Karpas-422 (cell line): ENCODE measurements at regions not wholly inside any gene's neighbourhood (a gene's known extent, or its start where the extent isn't known, plus 50 kb on each side); places are given as distances from the start of the nearest gene placed in this dataset.

ENCODE experiments used
- DNase-seq: peaks from one replicate; pipeline ENCODE4 v3.0.0-alpha.2; 2015
- H2AFZ ChIP-seq: fragments of 200-600 bp; sonication (generic); 2 replicates; pipeline ENCODE4 v1.6.1; 2014; ENCODE audit warnings: antibody characterized with exemption, low read length, mixed read lengths
- H3K27ac ChIP-seq: fragments of 200-600 bp; sonication (generic); 2 replicates; pipeline ENCODE4 v1.5.1; 2014; ENCODE audit warnings: mild to moderate bottlenecking, low read length, moderate library complexity
- H3K27me3 ChIP-seq: fragments of 200-600 bp; sonication (generic); 2 replicates; pipeline ENCODE4 v1.6.1; 2014; ENCODE audit warnings: low read length, mixed read lengths
- H3K36me3 ChIP-seq: fragments of 200-600 bp; sonication (generic); 2 replicates; pipeline ENCODE4 v1.6.1; 2014; ENCODE audit warnings: low read length, mixed read lengths; ENCODE audit not compliant: insufficient read depth
- H3K4me1 ChIP-seq: fragments of 200-600 bp; sonication (generic); 2 replicates; pipeline ENCODE4 v1.6.1; 2014; ENCODE audit warnings: mild to moderate bottlenecking, low read length, mixed read lengths
- H3K4me2 ChIP-seq: fragments of 200-600 bp; sonication (generic); 2 replicates; pipeline ENCODE4 v1.6.1; 2014; ENCODE audit warnings: low read length, low read depth, mild to moderate bottlenecking; ENCODE audit not compliant: poor library complexity, severe bottlenecking
- H3K4me3 ChIP-seq: fragments of 200-600 bp; sonication (generic); 2 replicates; pipeline ENCODE4 v1.5.1; 2014; ENCODE audit warnings: mild to moderate bottlenecking, antibody characterized with exemption, low read length, mixed read lengths
- H3K79me2 ChIP-seq: fragments of 200-600 bp; sonication (generic); 2 replicates; pipeline ENCODE4 v1.6.1; 2014; ENCODE audit warnings: mild to moderate bottlenecking, low read length, mixed read lengths
- H3K9ac ChIP-seq: fragments of 200-600 bp; sonication (generic); 2 replicates; pipeline ENCODE4 v1.6.0; 2014; ENCODE audit warnings: low read length
- H3K9me2 ChIP-seq: fragments of 200-600 bp; sonication (generic), shearing (Covaris generic); replicated peaks from 2 replicates; pipeline ENCODE4 v1.6.0; 2014; ENCODE audit warnings: mild to moderate bottlenecking, low read length, moderate library complexity; ENCODE audit not compliant: insufficient read depth
- H3K9me3 ChIP-seq: fragments of 300-700, 200-600 bp; sonication (generic); 2 replicates; pipeline ENCODE4 v1.6.1; 2014; ENCODE audit warnings: low read length, mixed read lengths
- H4K20me1 ChIP-seq: fragments of 200-600 bp; sonication (generic); 2 replicates; pipeline ENCODE4 v1.6.1; 2014; ENCODE audit warnings: mild to moderate bottlenecking, antibody characterized with exemption, low read length, low read depth; ENCODE audit not compliant: insufficient read depth

- no peaks in the 10 kb centered on the region for H3K36me3 ChIP-seq
- no peaks in the 10 kb centered on the region for H3K27me3 ChIP-seq
- H3K79me2 ChIP-seq: no peaks in the 10 kb centered on the region
- H3K4me2 ChIP-seq: no peak overlapping the region
- no peaks in the 10 kb centered on the region for H3K9me2 ChIP-seq
- H3K27ac ChIP-seq: no peak overlapping the region
- no peak overlapping the region for H2AFZ ChIP-seq
- H3K9ac ChIP-seq: no peak overlapping the region
- H3K9me3 ChIP-seq: no peaks in the 10 kb centered on the region
- H4K20me1 ChIP-seq: no peaks in the 10 kb centered on the region
- no peak overlapping the region for H3K4me3 ChIP-seq
- H3K4me1 ChIP-seq: no peaks in the 10 kb centered on the region
- DNase-seq: no peak
Measured at GRCh38 chr11:116145187-116145865, 627.5 kb downstream of the BUD13 start.

- Histone ChIP-seq H2AFZ (no peak overlapping the region), H3K36me3 (no peaks in the 10 kb centered on the region), H3K79me2 (no peaks in the 10 kb centered on the region), H3K27ac (no peak overlapping the region), H3K9me2 (no peaks in the 10 kb centered on the region), H3K4me3 (no peak overlapping the region), H3K9ac (no peak overlapping the region), H3K9me3 (no peaks in the 10 kb centered on the region), H3K4me2 (no peak overlapping the region), H4K20me1 (no peaks in the 10 kb centered on the region), H3K4me1 (no peaks in the 10 kb centered on the region), H3K27me3 (no peaks in the 10 kb centered on the region)
- DNase-seq: no peak
Measured at GRCh38 chr11:116144387-116144958, 628.3 kb downstream of the BUD13 start.

- no peaks in the 10 kb centered on the region for H3K4me1 ChIP-seq
- H3K4me3 ChIP-seq: no peak overlapping the region
- H3K27ac ChIP-seq: no peak overlapping the region
- no peak overlapping the region for H3K9ac ChIP-seq
- no peaks in the 10 kb centered on the region for H3K36me3 ChIP-seq
- no peak for DNase-seq
- no peaks in the 10 kb centered on the region for H3K27me3 ChIP-seq
- no peaks in the 10 kb centered on the region for H4K20me1 ChIP-seq
- no peaks in the 10 kb centered on the region for H3K9me2 ChIP-seq
- H2AFZ ChIP-seq: no peak overlapping the region
- H3K9me3 ChIP-seq: no peaks in the 10 kb centered on the region
- no peak overlapping the region for H3K4me2 ChIP-seq
- H3K79me2 ChIP-seq: no peaks in the 10 kb centered on the region
Measured at GRCh38 chr11:116138280-116138679, 634.1 kb upstream of the CADM1 start.

- Histone ChIP-seq H4K20me1 (no peaks in the 10 kb centered on the region), H3K9me3 (no peaks in the 10 kb centered on the region), H3K36me3 (no peaks in the 10 kb centered on the region), H2AFZ (no peak overlapping the region), H3K27ac (no peak overlapping the region), H3K4me2 (no peak overlapping the region), H3K27me3 (no peaks in the 10 kb centered on the region), H3K79me2 (no peaks in the 10 kb centered on the region), H3K9me2 (no peaks in the 10 kb centered on the region), H3K4me3 (no peak overlapping the region), H3K9ac (no peak overlapping the region), H3K4me1 (no peaks in the 10 kb centered on the region)
- no peak for DNase-seq
Measured at GRCh38 chr11:116137753-116138152, 633.5 kb upstream of the CADM1 start.

GRCh38 chr11:116136987-116137674 lies 632.9 kb upstream of the CADM1 start:
- Histone ChIP-seq H3K27ac (no peak overlapping the region), H3K9ac (no peak overlapping the region), H3K9me3 (no peaks in the 10 kb centered on the region), H3K4me2 (no peak overlapping the region), H3K79me2 (no peaks in the 10 kb centered on the region), H3K9me2 (no peaks in the 10 kb centered on the region), H3K4me1 (no peaks in the 10 kb centered on the region), H3K36me3 (no peaks in the 10 kb centered on the region), H3K27me3 (no peaks in the 10 kb centered on the region), H4K20me1 (no peaks in the 10 kb centered on the region), H3K4me3 (no peak overlapping the region), H2AFZ (no peak overlapping the region)
- DNase-seq: no peak

- H3K9me3 ChIP-seq: no peaks in the 10 kb centered on the region
- no peaks in the 10 kb centered on the region for H3K9me2 ChIP-seq
- H3K27ac ChIP-seq: no peak overlapping the region
- no peak overlapping the region for H2AFZ ChIP-seq
- H3K36me3 ChIP-seq: no peaks in the 10 kb centered on the region
- H3K4me3 ChIP-seq: no peak overlapping the region
- H3K4me2 ChIP-seq: no peak overlapping the region
- DNase-seq: no peak
- no peaks in the 10 kb centered on the region for H3K4me1 ChIP-seq
- no peaks in the 10 kb centered on the region for H3K79me2 ChIP-seq
- H3K9ac ChIP-seq: no peak overlapping the region
- H3K27me3 ChIP-seq: no peaks in the 10 kb centered on the region
- H4K20me1 ChIP-seq: no peaks in the 10 kb centered on the region
Measured at GRCh38 chr11:116135891-116136290, 631.7 kb upstream of the CADM1 start.

- Histone ChIP-seq H3K4me3 (no peak overlapping the region), H3K27me3 (no peaks in the 10 kb centered on the region), H3K4me1 (no peaks in the 10 kb centered on the region), H3K9me3 (no peaks in the 10 kb centered on the region), H3K79me2 (no peaks in the 10 kb centered on the region), H3K4me2 (no peak overlapping the region), H3K27ac (no peak overlapping the region), H4K20me1 (no peaks in the 10 kb centered on the region), H3K9me2 (no peaks in the 10 kb centered on the region), H2AFZ (no peak overlapping the region), H3K9ac (no peak overlapping the region), H3K36me3 (no peaks in the 10 kb centered on the region)
- no peak for DNase-seq
Measured at GRCh38 chr11:116134450-116134849, 630.2 kb upstream of the CADM1 start.

- H4K20me1 ChIP-seq: no peaks in the 10 kb centered on the region
- no peaks in the 10 kb centered on the region for H3K4me1 ChIP-seq
- no peaks in the 10 kb centered on the region for H3K27me3 ChIP-seq
- no peak overlapping the region for H3K4me2 ChIP-seq
- no peak for DNase-seq
- no peak overlapping the region for H3K27ac ChIP-seq
- no peaks in the 10 kb centered on the region for H3K79me2 ChIP-seq
- no peaks in the 10 kb centered on the region for H3K9me3 ChIP-seq
- no peaks in the 10 kb centered on the region for H3K9me2 ChIP-seq
- no peaks in the 10 kb centered on the region for H3K36me3 ChIP-seq
- no peak overlapping the region for H3K4me3 ChIP-seq
- H3K9ac ChIP-seq: no peak overlapping the region
- no peak overlapping the region for H2AFZ ChIP-seq
Measured at GRCh38 chr11:116132273-116132978, 628.2 kb upstream of the CADM1 start.
